Activated T-cell treated with anti-CD3 and anti-CD28 coated beads, Interleukin-2, amount 50 U/mL, for 72 hours (primary cell): ENCODE measurements at regions not wholly inside any gene's neighbourhood (a gene's known extent, or its start where the extent isn't known, plus 50 kb on each side); places are given as distances from the start of the nearest gene placed in this dataset.

Experiments used
- ATAC-seq, 2 donors: fragments of 150-1000 bp; cut with Tn5 transposase; replicated peaks in 1 of 2; 2 replicates each; pipeline ENCODE4 v1.10.0; 2021; ENCODE audit warnings: moderate library complexity in 2 of 2, mild to moderate bottlenecking in 1 of 2
- DNase-seq, 2 donors: peaks; one replicate each; pipeline ENCODE4 v3.0.0; 2021 to 2022; ENCODE audit warnings: mixed read lengths in 1 of 2
- H3K27ac Mint-ChIP-seq: one replicate; pipeline ENCODE4 v1.8.0; 2022; ENCODE audit warnings: mild to moderate bottlenecking, moderate library complexity, mixed read lengths
- H3K27me3 Mint-ChIP-seq: one replicate; pipeline ENCODE4 v1.8.0; 2022; ENCODE audit warnings: low read depth, mixed read lengths
- H3K36me3 Mint-ChIP-seq, 2 donors: one replicate each; pipeline ENCODE4 v1.8.0; 2022; ENCODE audit warnings: mixed read lengths in 2 of 2, mild to moderate bottlenecking in 1 of 2; ENCODE audit not compliant: insufficient read depth in 2 of 2
- H3K4me1 Mint-ChIP-seq: one replicate; pipeline ENCODE4 v1.8.0; 2022; ENCODE audit warnings: low read depth, mixed read lengths
- H3K4me3 Mint-ChIP-seq, 2 donors: one replicate each; pipeline ENCODE4 v1.8.0; 2022; ENCODE audit warnings: mild to moderate bottlenecking in 2 of 2, mixed read lengths in 2 of 2, moderate library complexity in 2 of 2
- H3K9me3 Mint-ChIP-seq, 2 donors: one replicate each; pipeline ENCODE4 v1.8.0; 2022; ENCODE audit warnings: mixed read lengths in 2 of 2

GRCh38 chr20:60510356-60510755, 552.1 kb downstream of the CDH26 start:
- ATAC-seq: no peak
- Mint-ChIP-seq H3K36me3 (no peaks in the 10 kb centered on the region), H3K9me3 (no peaks in the 10 kb centered on the region), H3K27ac (no peak overlapping the region), H3K4me3 (no peak overlapping the region), H3K4me1 (no peaks in the 10 kb centered on the region), H3K27me3 (peaks cover 10% of the 10 kb centered on the region)
- DNase-seq: no peak

- DNase-seq (no peak), ATAC-seq (no peak)
- Mint-ChIP-seq H3K9me3 (no peaks in the 10 kb centered on the region), H3K27me3 (peaks cover 10% of the 10 kb centered on the region), H3K27ac (no peak overlapping the region), H3K4me3 (no peak overlapping the region), H3K4me1 (no peaks in the 10 kb centered on the region), H3K36me3 (no peaks in the 10 kb centered on the region)
Observed at GRCh38 chr20:60512443-60512842, 554.2 kb downstream of the CDH26 start.

GRCh38 chr20:60513141-60513540, 554.9 kb downstream of the CDH26 start:
- DNase-seq: no peak
- Mint-ChIP-seq H3K36me3 (no peaks in the 10 kb centered on the region), H3K27me3 (peaks cover 10% of the 10 kb centered on the region), H3K4me1 (no peaks in the 10 kb centered on the region), H3K9me3 (no peaks in the 10 kb centered on the region), H3K27ac (no peak overlapping the region), H3K4me3 (no peak overlapping the region)
- no peak for ATAC-seq

GRCh38 chr20:60516442-60516841, 558.2 kb downstream of the CDH26 start:
- Mint-ChIP-seq H3K4me1 (no peaks in the 10 kb centered on the region), H3K9me3 (peaks cover 0 to 4% of the 10 kb centered on the region in 2 donors), H3K27ac (no peak overlapping the region), H3K36me3 (no peaks in the 10 kb centered on the region), H3K27me3 (peaks cover 29% of the 10 kb centered on the region), H3K4me3 (no peak overlapping the region)
- DNase-seq: no peak
- ATAC-seq: no peak

- no peak for DNase-seq
- ATAC-seq: no peak
- H3K4me3 Mint-ChIP-seq: no peak overlapping the region
Observed at GRCh38 chr20:60518022-60518421, 559.8 kb downstream of the CDH26 start.

GRCh38 chr20:60525397-60525796, 567.2 kb downstream of the CDH26 start:
- ATAC-seq: no peak
- no peaks in the 10 kb centered on the region for H3K4me1 Mint-ChIP-seq
- H3K36me3 Mint-ChIP-seq: peaks cover 1 to 3% of the 10 kb centered on the region in 2 donors
- H3K27me3 Mint-ChIP-seq: peaks cover 8% of the 10 kb centered on the region
- no peak for DNase-seq
- H3K4me3 Mint-ChIP-seq: no peak overlapping the region
- peaks cover 11 to 12% of the 10 kb centered on the region in 2 donors for H3K9me3 Mint-ChIP-seq
- no peak overlapping the region for H3K27ac Mint-ChIP-seq

More at GRCh38 chr20:60518022-60518421, 559.8 kb downstream of the CDH26 start:
- H3K27ac Mint-ChIP-seq: no peak overlapping the region
- H3K9me3 Mint-ChIP-seq: peaks cover 0 to 4% of the 10 kb centered on the region in 2 donors
- peaks cover 20% of the 10 kb centered on the region for H3K27me3 Mint-ChIP-seq
- H3K4me1 Mint-ChIP-seq: no peaks in the 10 kb centered on the region
- no peaks in the 10 kb centered on the region for H3K36me3 Mint-ChIP-seq

GRCh38 chr20:60527656-60528055, 569.4 kb downstream of the CDH26 start:
- H3K9me3 Mint-ChIP-seq: peaks cover 11 to 12% of the 10 kb centered on the region in 2 donors
- DNase-seq (no peak), ATAC-seq (no peak)
- H3K4me1 Mint-ChIP-seq: no peaks in the 10 kb centered on the region
- no peak overlapping the region for H3K4me3 Mint-ChIP-seq
- H3K27me3 Mint-ChIP-seq: peaks cover 8% of the 10 kb centered on the region
- peaks cover 1 to 3% of the 10 kb centered on the region in 2 donors for H3K36me3 Mint-ChIP-seq
- no peak overlapping the region for H3K27ac Mint-ChIP-seq

- Mint-ChIP-seq H3K9me3 (peaks cover 11 to 12% of the 10 kb centered on the region in 2 donors), H3K4me3 (no peak overlapping the region), H3K4me1 (no peaks in the 10 kb centered on the region), H3K27ac (no peak overlapping the region), H3K27me3 (peaks cover 8% of the 10 kb centered on the region), H3K36me3 (peaks cover 1 to 3% of the 10 kb centered on the region in 2 donors)
- ATAC-seq (no peak), DNase-seq (no peak)
Observed at GRCh38 chr20:60528141-60528540, 569.9 kb downstream of the CDH26 start.

GRCh38 chr20:60529149-60529548, 570.9 kb downstream of the CDH26 start:
- Mint-ChIP-seq H3K27me3 (peaks cover 13% of the 10 kb centered on the region), H3K36me3 (peaks cover 1 to 3% of the 10 kb centered on the region in 2 donors), H3K4me1 (no peaks in the 10 kb centered on the region), H3K9me3 (peaks cover 6 to 8% of the 10 kb centered on the region in 2 donors), H3K4me3 (no peak overlapping the region), H3K27ac (no peak overlapping the region)
- ATAC-seq (no peak), DNase-seq (no peak)

GRCh38 chr20:60535211-60535610, 577.0 kb downstream of the CDH26 start:
- no peak overlapping the region for H3K27ac Mint-ChIP-seq
- peaks cover 0 to 1% of the 10 kb centered on the region in 2 donors for H3K36me3 Mint-ChIP-seq

GRCh38 chr20:60540591-60540990, 582.4 kb downstream of the CDH26 start:
- no peak for ATAC-seq
- H3K4me3 Mint-ChIP-seq: no peak overlapping the region
- H3K9me3 Mint-ChIP-seq: no peaks in the 10 kb centered on the region
- H3K27me3 Mint-ChIP-seq: no peaks in the 10 kb centered on the region
- no peaks in the 10 kb centered on the region for H3K36me3 Mint-ChIP-seq
- H3K4me1 Mint-ChIP-seq: no peaks in the 10 kb centered on the region
- DNase-seq: no peak
- H3K27ac Mint-ChIP-seq: no peak overlapping the region

More at GRCh38 chr20:60535211-60535610, 577.0 kb downstream of the CDH26 start:
- no peak for ATAC-seq
- Mint-ChIP-seq H3K4me1 (no peaks in the 10 kb centered on the region), H3K27me3 (peaks cover 15% of the 10 kb centered on the region), H3K9me3 (no peaks in the 10 kb centered on the region), H3K4me3 (no peak overlapping the region)
- DNase-seq: no peak

- Mint-ChIP-seq H3K4me3 (no peak overlapping the region), H3K36me3 (no peaks in the 10 kb centered on the region), H3K9me3 (no peaks in the 10 kb centered on the region), H3K27ac (no peak overlapping the region), H3K27me3 (no peaks in the 10 kb centered on the region), H3K4me1 (no peaks in the 10 kb centered on the region)
- ATAC-seq (no peak), DNase-seq (no peak)
Observed at GRCh38 chr20:60541991-60542390, 583.8 kb downstream of the CDH26 start.

- Mint-ChIP-seq H3K4me3 (no peak overlapping the region), H3K4me1 (no peaks in the 10 kb centered on the region), H3K27ac (no peak overlapping the region), H3K36me3 (no peaks in the 10 kb centered on the region), H3K9me3 (peaks cover 0 to 2% of the 10 kb centered on the region in 2 donors), H3K27me3 (peaks cover 9% of the 10 kb centered on the region)
- ATAC-seq (no peak), DNase-seq (no peak)
Observed at GRCh38 chr20:60543598-60543997, 585.4 kb downstream of the CDH26 start.

- Mint-ChIP-seq H3K27me3 (peaks cover 28% of the 10 kb centered on the region), H3K36me3 (no peaks in the 10 kb centered on the region), H3K9me3 (peaks cover 0 to 4% of the 10 kb centered on the region in 2 donors), H3K4me1 (no peaks in the 10 kb centered on the region), H3K4me3 (no peak overlapping the region), H3K27ac (no peak overlapping the region)
- ATAC-seq (no peak), DNase-seq (no peak)
Observed at GRCh38 chr20:60553095-60553494, 594.9 kb downstream of the CDH26 start.
